HG03045 (cell line): ENCODE measurements at regions not wholly inside any gene's neighbourhood (a gene's known extent, or its start where the extent isn't known, plus 50 kb on each side); places are given as distances from the start of the nearest gene placed in this dataset.

Experiments
- ATAC-seq: cut with Tn5 transposase; IDR thresholded peaks from one replicate; pipeline ENCODE4 v1.9.1; 2021; ENCODE audit warnings: mild to moderate bottlenecking, moderate library complexity; ENCODE audit not compliant: unreplicated experiment

DNA sequence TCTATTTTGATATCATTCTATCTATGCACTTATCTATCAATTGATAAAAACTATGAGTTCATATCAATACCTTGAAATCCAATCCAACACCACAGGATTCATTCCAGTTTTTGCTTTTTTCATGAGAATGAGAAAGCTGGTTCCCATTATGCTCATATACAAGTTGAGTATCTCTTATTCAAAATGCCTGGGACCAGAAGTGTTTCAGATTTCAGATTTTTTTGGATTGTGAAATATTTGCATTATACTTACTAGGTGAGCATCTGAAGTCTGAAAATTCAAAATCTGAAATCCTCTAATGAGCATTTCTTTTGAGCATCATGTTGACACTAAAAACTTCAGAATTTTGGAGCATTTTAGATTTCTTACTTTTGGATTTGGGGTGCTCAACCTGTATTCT is 67.8 kb upstream of the DCBLD2 start:
- no peak for ATAC-seq

DNA sequence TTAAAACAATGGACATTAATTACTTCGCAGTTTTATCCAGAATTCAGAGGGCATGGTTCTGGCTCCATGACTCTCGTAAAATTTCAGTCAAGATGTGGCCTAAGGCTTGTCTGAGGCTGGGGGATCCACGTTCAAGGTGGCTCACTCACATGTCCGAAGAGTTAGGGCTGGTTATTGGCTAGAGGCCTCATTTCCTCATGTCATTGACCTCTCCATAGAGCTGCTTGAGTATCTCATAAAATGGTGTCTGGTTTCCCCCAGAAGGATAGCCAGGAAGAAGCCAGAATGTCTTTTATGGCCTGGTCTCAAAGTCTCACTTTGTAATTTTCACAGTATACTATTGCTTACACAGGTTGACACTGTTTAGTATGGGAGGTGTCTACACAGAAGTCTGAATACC is 67.3 kb upstream of the DCBLD2 start:
- ATAC-seq = no peak

DNA sequence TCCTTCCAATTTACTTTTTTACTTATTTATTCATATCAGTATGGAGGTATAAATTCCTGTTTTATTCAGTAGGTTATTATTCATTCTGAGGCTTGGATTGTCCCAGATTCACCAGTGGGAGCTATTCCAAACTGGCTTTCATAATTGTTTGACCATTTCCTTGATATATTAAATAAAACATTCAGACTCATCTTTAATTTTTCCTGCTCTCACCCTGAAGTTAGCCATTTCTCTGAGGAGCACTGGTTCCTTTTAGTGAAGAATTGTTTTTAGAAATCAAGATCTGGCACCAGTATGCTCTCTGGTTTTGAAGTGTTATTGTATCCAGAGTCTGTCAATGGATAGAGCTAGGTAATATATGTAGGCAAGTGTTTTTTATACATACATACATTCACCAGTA is 66.9 kb upstream of the DCBLD2 start:
- ATAC-seq = no peak

DNA sequence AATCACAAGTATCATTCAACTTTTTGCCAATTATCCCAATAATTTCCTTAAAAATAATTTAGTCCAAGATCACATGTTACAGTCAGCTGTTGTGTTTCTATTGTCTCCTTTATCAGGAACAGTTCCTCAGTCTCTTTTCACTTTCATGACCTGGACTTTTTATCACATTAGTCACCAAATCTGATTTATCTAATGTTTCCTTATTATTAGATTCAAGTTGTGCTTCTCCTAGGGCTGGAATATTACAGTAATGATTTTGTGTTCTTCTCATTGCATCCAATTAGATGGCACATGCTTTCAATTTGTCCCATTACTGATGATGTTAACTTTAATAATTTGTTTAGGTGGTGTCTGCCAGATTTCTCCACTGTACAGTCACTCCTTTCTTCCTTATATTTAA is 66.3 kb upstream of the DCBLD2 start:
- ATAC-seq = no peak

DNA sequence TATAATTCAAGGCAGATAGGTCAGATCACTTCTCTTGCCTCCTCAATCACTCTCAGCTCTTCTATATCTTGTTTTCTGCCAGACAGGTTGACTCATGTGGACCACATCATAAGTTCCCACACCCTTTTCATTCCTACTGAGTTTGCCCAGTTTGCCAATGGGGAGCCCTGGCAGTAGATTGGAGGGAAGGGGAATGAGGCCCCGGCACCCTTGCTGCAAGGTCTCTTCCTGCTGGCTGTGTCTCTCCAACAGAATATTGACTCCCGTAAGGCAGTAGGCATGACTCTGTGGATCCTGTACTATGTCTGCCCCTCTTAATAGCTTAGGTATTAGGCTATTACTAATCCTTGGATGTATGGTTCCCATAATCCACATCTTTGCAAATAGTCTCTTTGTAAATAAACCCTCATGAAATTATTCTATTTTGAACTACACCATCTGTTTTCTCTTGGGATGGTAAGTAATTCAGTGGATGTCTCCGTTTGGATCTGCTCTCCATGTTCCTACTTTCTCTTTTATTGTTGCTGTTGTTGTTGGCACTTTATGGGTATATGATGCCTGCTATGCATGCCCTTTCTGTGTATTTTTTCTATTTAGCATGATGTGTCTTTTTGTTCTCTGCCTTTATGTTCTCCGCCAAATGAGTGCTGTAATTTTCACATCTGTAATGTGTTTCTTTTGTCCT is 65.5 kb upstream of the DCBLD2 start:
- ATAC-seq = no peak

DNA sequence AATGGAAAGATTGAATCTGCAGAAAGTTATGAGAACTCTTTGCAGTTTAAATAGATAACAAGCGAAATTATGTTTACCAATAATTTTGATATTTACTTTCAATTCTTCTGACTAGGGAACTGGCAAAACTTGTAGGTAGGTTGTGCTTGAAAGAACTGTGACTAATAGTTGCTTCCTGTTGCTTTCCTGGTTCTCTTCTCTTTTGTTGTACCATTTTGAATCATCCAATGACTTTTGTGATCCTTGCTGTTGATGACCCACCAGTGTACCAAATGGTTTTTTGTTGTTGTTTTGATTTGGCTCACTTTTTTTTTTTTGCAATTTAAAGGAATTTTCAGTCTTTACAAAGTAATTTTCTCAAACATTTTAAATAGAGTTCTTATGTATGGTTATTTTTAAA is 64.9 kb upstream of the DCBLD2 start:
- ATAC-seq = no peak

DNA sequence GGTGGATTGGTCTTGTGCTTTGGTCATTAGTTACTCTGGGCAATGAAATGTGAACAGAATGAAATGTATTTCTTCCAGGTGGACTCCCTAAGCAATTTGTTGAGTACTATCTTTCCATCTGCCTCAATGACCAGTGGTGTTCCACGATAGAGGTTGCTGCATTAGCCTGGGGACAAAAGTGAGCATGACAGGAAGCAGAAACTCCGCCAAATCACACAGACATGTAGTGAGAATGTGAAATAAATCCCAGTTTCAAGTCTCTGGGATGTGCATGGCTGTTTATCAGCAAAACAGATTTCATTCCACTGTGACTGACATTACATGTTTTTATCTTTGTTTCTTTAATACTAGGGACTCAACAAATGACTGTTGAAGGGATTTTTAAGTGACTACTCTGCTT is 63.3 kb upstream of the DCBLD2 start:
- no peak for ATAC-seq

DNA sequence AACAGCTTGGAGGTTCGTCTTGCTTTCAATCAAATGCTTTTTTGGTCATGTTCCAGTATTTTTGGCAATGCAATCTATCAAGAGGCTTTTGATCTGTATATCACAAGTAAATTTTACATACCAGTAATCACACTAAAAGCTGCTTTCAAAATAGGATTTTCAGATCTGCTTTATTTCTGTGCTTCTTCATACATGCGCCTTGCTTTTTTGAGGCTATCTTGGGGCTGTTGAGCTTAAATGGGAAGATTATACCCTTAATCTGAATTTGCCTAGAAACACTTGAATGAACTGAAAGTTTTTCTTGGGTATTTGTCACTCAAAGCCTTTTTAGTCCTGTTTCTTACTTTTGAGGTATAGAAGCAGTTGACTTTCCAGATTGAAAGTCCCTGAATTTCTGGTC is 62.1 kb upstream of the DCBLD2 start:
- no peak for ATAC-seq

DNA sequence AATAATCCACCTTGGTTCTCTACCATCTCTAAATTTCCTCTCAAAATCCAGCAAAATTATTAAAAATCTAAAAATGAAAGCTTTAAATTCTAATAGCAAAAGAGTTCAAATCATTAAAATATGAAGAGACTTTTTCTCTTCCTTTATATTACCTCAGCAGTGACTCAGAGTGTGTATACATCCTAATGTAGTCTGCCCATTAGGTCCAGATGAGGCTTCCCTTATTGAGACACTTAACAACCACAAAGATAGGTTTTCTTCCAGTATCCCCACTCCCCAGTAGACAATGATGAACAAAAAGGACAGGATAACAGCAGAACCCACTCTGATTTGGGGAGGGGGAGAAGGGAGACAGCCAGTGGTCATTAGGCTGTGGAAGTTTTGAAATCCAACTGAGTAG is 61.5 kb upstream of the DCBLD2 start:
- ATAC-seq = no peak

DNA sequence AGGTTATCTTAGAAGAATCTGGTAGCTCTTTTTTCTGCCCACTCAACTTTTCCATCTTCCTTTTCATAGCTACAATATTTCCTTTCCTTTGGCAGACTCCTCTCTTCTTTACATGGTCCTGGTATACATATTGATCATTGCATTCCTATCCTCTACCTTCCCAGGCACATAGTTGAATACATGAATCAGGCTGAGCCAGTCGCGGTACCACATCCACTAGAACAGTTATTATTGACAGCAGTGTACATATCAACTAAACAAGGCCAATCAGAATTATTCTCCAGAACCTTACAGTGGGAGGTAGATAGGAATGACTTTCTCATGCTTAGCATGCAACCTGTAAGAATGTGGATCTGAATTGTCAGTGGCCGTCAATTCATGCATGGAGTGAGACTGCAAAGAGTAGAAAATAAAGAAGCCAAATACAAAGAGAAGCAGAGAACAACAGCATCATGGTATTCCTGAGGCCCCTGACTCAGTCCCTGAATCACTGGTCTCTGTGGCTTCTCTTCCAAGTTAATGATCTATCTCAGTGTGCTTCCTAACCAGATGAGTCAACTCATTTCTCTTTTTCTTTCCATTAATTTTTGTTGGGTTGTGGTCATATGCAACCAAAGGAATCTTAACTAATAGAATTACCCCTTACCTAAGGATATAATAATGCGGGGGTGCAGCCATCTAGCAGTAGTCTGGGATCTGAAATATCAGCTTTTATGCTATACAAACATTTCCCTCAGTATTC is 60.9 kb upstream of the DCBLD2 start:
- ATAC-seq = no peak

DNA sequence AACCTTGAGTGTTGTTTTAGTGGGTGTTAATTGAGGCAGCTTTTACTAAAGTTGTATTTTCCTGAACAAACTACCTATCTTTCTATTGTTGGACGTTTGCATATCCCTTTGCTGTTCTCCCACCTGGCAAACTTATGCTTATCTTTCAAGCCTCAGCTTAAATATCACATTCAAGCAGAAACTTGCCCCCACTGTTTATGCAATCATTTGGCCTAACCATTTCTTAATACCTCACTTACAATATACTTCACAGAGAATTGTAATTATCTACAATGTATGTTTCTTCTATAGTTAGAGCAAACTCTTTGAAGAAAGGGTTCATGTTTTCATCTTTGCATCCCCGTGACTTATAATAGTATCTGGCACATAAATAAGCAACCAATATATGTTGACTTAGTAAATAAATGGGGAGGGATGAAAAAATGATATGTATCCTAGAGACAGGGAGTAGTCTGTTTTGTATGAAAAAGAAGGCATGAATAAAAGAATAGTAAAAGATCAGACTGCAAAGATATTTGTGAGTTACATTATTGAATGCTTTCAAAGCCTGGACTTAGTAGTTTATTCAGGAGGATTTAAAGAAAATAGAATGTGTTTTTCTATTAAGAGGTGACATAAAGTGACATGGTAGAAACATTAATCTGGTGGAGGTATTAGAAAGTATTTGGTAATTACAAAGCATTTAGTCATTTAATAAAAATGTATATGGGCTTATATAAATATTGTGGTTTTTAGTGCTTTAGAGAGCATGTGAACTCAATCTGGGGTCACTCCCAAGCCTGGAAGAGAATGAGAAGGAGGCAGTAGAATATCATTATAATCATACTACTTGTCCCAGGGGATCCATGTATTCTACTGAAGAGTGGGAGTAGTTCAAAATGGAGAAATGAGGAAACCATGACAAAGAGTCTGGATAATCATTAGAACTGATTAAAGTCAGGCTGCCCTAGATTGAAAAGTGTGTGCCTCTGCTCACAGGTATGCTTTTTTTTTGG is 60.0 kb upstream of the DCBLD2 start:
- ATAC-seq = no peak

DNA sequence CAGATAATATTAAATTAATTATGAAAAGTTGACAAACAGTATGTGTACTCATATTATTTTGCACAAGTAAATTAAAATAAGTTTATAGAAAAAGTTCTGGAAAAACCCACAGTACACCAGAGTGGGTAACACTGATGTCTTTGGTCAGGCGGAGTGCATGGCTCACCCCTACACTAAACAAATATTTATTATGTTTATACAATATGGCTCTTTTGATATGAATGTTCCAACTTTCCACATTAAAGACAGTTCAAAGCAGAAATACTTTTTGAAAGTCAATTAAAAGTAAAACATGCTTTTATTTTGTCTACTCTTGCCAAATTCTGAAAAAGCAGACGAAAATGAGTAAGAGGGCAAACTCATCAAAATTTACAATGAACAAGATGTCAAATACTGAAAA is 56.2 kb upstream of the DCBLD2 start:
- no peak for ATAC-seq

DNA sequence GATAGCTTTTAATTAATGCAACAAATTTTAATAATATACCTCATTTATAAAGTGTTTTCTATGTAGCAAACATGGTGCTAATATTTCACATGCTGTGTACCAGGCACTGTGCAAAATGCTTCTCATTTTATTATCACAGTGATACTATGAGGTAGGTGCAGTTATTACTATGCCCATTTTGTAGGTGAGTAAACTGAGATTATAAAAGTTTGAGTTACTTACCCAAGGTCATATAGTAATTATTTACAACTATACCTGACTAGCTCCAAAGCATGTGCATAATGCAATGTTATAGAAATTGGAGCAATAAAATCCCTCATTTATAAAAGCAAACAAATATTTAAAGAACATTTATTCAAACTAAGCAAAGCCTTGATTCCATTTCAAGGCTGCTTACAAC is 54.5 kb upstream of the DCBLD2 start:
- ATAC-seq = no peak

DNA sequence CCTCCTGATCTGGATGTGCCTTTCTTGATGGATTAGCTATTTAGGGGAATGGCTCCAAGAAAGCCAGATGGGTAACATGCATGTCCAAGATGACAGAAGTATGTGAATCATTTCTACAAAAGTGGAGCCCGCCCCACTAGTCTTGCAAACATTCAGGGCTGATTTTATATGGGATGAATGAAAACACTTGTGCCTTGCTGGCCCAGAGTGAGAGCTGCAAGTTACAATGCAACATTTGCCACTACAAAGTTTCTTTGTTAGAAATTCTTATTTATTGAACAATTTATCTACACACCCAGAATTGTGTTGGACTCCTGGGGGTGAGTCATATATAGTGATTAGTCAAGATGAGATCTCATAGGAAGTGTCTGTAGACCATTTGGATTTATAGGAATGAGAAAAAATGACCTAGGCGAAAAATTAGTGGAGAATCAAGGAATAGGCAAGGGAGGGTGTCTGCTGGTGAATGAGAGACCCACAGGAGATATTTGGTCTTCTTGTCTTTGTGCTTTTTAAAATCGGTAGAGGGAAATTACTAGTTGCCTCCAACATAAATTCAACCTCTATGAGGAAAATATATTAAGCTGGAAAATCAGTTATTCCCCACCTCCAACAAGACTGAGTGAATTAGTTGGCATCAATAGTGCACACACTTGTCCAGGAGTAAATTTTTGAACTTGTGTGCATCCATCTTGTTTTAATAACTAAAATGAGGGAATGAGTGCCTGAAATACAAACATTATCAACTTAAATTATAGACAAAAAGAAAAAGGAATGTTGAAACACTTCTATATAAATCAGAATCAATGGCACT is 53.5 kb upstream of the DCBLD2 start:
- ATAC-seq = no peak

DNA sequence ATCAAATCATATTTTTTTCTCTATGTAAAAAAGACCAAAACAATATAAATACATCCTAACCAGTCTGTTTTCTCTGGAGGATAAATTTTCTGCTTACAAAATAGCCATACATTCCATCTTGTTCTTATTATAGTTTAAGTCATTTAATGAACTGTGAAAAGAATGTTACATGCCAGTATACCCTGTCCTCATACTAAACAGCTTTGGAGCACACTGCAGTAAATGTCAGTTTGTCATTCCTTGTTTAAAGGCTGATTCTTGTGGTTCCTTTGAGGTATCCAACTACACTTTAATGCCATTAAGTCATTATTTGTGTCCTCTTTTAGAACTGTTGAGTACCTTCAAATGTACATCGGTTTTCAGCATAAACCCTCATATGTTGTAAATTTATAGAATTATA is 52.7 kb upstream of the DCBLD2 start:
- no peak for ATAC-seq

DNA sequence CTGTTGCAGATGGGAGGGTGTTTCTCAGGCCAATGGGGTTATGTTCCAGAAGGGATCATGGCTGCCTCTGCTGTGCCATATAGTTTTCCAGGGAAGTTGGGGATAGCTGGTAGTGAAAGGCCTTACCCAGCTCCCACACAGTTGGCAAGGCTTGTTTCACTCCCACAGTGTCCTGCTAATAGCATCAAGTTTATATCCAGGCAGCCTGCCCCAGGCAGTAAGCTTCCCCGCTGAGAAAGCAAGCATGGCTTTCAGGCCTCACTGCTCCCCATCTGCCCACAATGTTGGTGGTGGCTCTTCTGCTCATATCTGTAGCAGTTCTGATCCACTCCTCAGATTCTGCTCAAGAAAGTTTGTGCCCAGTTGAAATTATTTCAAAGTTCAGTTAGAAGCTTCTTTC is 50.9 kb upstream of the DCBLD2 start:
- no peak for ATAC-seq
